Adrenal gland (tissue), 9 donors: ENCODE measurements at regions not wholly inside any gene's neighbourhood (a gene's known extent, or its start where the extent isn't known, plus 50 kb on each side); places are given as distances from the start of the nearest gene placed in this dataset.

Source experiments
- DNase-seq, 7 donors: peaks; one replicate each; pipeline ENCODE4 v3.0.0-alpha.2; 2019 to 2020
- H3K27ac ChIP-seq, 5 donors: fragments of 200-600 bp; sonication (generic) in 4 of 5; 1 replicate in 3 of 5; 2 replicates in 2 of 5; pipeline versions ENCODE4 v1.5.1 to v1.8.0; 2016 to 2020; ENCODE audit warnings: mild to moderate bottlenecking in 1 of 5
- H3K27me3 ChIP-seq: fragments of 200-600 bp; 2 replicates; pipeline ENCODE4 v1.8.0; 2021
- H3K36me3 ChIP-seq, 2 donors: fragments of 200-600 bp; replicated peaks in 1 of 2; 1 replicate in 1 of 2; 2 replicates in 1 of 2; pipeline versions ENCODE4 v1.5.1 to v1.8.0; 2018 to 2022
- H3K4me1 ChIP-seq, 2 donors: fragments of 200-600 bp; replicated peaks in 1 of 2; 1 replicate in 1 of 2; 2 replicates in 1 of 2; pipeline versions ENCODE4 v1.5.1 to v1.8.0; 2018 to 2021
- H3K4me3 ChIP-seq, 4 donors: fragments of 200-600 bp; sonication (generic) in 3 of 4; one replicate each; pipeline ENCODE4 v1.5.1; 2016 to 2018
- H3K9me3 ChIP-seq, 3 donors: fragments of 200-600 bp; sonication (generic) in 1 of 3; replicated peaks in 1 of 3; 1 replicate in 2 of 3; 2 replicates in 1 of 3; pipeline versions ENCODE4 v1.5.1 to v1.8.0; 2016 to 2021
- POLR2A ChIP-seq, 2 donors: fragments of 450-650 bp; IDR thresholded peaks; one replicate each; pipeline ENCODE4 v1.6.1; 2017; ENCODE audit warnings: antibody characterized with exemption in 2 of 2, mild to moderate bottlenecking in 2 of 2, moderate library complexity in 1 of 2
- WGBS, 4 donors: extraction: QIAGEN DNeasy Blood & Tissue Kit in 2 of 4; methylation state at CpG; one replicate each; pipeline versions ENCODE4 v1.1.5 to v1.1.7; 2013 to 2017; 5-methylcytosine and 5-hydroxymethylcytosine counted together
- intact Hi-C, 2 donors: fragments of 100-400 bp; cut with DNase I; formaldehyde crosslinking; loops; one replicate each; pipeline versions ENCODE4 v1.14.1 to v1.15.0; 2022 to 2023
- TF ChIP-seq, protein P1 (sequence below), 6 experiments: fragments of 450-650 bp in 4 of 6; fragments of 200-600 bp in 2 of 6; sonication (generic) in 1 of 6; IDR thresholded peaks; 1 replicate in 5 of 6; 2 replicates in 1 of 6; pipeline versions ENCODE4 v1.5.1 to v1.8.0; 2016 to 2021; ENCODE audit warnings: antibody characterized with exemption in 6 of 6, mild to moderate bottlenecking in 2 of 6, moderate library complexity in 1 of 6
- donor health status: healthy with polysubstance abuse.
- donor health status: Bipolar disorder and iron deficiency.
- donor health status: DM: yes; HTN: yes; CAD: no.
- donor health status: DM: no; HTN: no; CAD: no.
- donor health status: DM: no; HTN: no; CAD: no.

DNA sequence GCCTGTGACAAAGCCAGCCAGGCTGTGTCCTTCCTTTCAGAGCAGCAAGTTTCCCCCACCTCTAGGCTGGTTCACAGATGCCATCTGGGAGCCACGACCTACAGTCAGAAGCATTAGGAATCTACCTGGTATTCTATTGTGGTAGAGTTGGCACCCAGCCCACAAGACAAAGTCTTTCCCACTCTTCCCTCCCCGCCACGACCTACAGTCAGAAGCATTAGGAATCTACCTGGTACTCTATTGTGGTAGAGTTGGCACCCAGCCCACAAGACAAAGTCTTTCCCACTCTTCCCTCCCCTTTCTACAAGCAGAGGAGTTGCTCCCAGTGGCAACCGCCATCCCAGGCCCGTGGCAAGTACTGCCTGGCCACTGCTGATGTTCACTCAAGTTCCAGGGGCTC lies 157.8 kb upstream of the TNC start:
- H3K4me3 ChIP-seq, result no peak overlapping the region
- TF ChIP-seq, protein P1, sequence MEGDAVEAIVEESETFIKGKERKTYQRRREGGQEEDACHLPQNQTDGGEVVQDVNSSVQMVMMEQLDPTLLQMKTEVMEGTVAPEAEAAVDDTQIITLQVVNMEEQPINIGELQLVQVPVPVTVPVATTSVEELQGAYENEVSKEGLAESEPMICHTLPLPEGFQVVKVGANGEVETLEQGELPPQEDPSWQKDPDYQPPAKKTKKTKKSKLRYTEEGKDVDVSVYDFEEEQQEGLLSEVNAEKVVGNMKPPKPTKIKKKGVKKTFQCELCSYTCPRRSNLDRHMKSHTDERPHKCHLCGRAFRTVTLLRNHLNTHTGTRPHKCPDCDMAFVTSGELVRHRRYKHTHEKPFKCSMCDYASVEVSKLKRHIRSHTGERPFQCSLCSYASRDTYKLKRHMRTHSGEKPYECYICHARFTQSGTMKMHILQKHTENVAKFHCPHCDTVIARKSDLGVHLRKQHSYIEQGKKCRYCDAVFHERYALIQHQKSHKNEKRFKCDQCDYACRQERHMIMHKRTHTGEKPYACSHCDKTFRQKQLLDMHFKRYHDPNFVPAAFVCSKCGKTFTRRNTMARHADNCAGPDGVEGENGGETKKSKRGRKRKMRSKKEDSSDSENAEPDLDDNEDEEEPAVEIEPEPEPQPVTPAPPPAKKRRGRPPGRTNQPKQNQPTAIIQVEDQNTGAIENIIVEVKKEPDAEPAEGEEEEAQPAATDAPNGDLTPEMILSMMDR (IDR thresholded peaks at IDR 0.05), result no peak
- no peak for TF ChIP-seq POLR2A (IDR thresholded peaks at IDR 0.05)
- H3K4me1 ChIP-seq, result no peaks in the 10 kb centered on the region
- DNase-seq, result no peak
- H3K9me3 ChIP-seq, result no peaks in the 10 kb centered on the region
- no peaks in the 10 kb centered on the region for H3K27me3 ChIP-seq
- H3K36me3 ChIP-seq, result no peaks in the 10 kb centered on the region
- intact Hi-C loops, result no loop called here
- no peak overlapping the region for H3K27ac ChIP-seq
- 85 to 93% (median 89%) methylated on average over 4 to 5 of the region's 5 CpGs for WGBS, 4 donors

GRCh38 chr9:115276621-115277020 lies 158.7 kb upstream of the TNC start:
- Histone ChIP-seq H3K27me3 (no peaks in the 10 kb centered on the region), H3K4me1 (no peaks in the 10 kb centered on the region), H3K9me3 (no peaks in the 10 kb centered on the region), H3K36me3 (no peaks in the 10 kb centered on the region), H3K4me3 (no peak overlapping the region), H3K27ac (no peak overlapping the region)
- intact Hi-C loops, result no loop called here
- WGBS, 4 donors, result 81 to 85% (median 84%) methylated on average over 2 of the region's 2 CpGs
- DNase-seq, result no peak
- no peak for TF ChIP-seq POLR2A (IDR thresholded peaks at IDR 0.05)
- TF ChIP-seq, protein P1 (IDR thresholded peaks at IDR 0.05), result no peak

GRCh38 chr9:115277301-115277700 lies 159.3 kb upstream of the TNC start:
- intact Hi-C loops, result no loop called here
- TF ChIP-seq, protein P1 (IDR thresholded peaks at IDR 0.05), result no peak
- no peak for TF ChIP-seq POLR2A (IDR thresholded peaks at IDR 0.05)
- no peaks in the 10 kb centered on the region for H3K27me3 ChIP-seq

DNA sequence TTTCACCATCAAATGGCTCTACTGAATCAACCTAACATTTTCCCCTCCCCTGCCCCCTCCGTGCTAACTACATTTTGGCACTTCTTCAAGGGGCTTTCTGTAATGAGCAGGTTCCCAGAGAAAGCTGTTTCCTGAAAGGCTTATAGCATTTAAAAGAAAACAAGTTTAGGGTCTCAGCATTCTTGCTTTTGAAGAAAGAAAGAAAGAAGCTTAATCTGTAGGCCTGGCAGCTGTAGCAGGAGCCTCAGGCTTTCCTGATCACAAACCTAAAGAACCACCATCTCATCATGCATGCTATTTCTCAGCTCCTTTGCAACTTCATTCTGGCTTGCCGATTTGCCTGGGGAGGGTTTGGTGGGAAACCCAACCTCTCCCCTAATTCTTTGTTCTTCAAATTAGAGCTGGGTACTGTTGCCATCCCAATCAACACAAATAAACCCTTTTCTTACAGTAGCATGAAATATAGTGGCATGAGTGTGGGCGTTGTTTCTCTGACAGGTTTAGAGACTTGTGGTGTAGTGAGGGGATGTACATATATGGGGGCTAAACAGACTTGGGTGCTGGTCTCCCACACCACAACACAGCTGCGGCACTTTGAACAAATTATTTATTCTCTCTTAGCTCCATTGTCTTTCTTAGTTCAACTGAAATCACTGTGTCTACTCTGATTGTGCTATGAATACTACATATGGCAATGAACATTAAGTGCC lies 160.5 kb upstream of the TNC start:
- Histone ChIP-seq H3K27me3 (no peaks in the 10 kb centered on the region), H3K36me3 (no peaks in the 10 kb centered on the region), H3K27ac (no peak overlapping the region), H3K4me3 (no peak overlapping the region), H3K9me3 (no peaks in the 10 kb centered on the region), H3K4me1 (no peaks in the 10 kb centered on the region)
- no peak for DNase-seq
- TF ChIP-seq, protein P1 (IDR thresholded peaks at IDR 0.05), result no peak
- TF ChIP-seq POLR2A (IDR thresholded peaks at IDR 0.05), result no peak
- 56 to 69% (median 63%) methylated on average over 4 of the region's 4 CpGs for WGBS, 4 donors
- intact Hi-C loops, result no loop called here

More at GRCh38 chr9:115277301-115277700, 159.3 kb upstream of the TNC start:
- no peak overlapping the region for H3K4me3 ChIP-seq
- no peak for DNase-seq
- WGBS, 4 donors, result 70 to 80% (median 74%) methylated on average over 3 of the region's 3 CpGs
- H3K36me3 ChIP-seq, result no peaks in the 10 kb centered on the region
- no peak overlapping the region for H3K27ac ChIP-seq
- no peaks in the 10 kb centered on the region for H3K9me3 ChIP-seq
- H3K4me1 ChIP-seq, result no peaks in the 10 kb centered on the region
